Activated CD8-positive, alpha-beta memory T cell treated with anti-CD3 and anti-CD28 coated beads for 48 hours (primary cell): ENCODE measurements at regions not wholly inside any gene's neighbourhood (a gene's known extent, or its start where the extent isn't known, plus 50 kb on each side); places are given as distances from the start of the nearest gene placed in this dataset.
"Not testable (repeated sequence)": the region's sequence is repeated elsewhere in the genome, so short reads cannot be mapped to it uniquely, and the experiment has no call there.

Source experiments
- DNase-seq, 3 experiments: peaks; one replicate each; pipeline ENCODE4 v3.0.0-alpha.2; 2020; ENCODE audit warnings: low read depth in 2 of 3, low spot score in 2 of 3

DNA sequence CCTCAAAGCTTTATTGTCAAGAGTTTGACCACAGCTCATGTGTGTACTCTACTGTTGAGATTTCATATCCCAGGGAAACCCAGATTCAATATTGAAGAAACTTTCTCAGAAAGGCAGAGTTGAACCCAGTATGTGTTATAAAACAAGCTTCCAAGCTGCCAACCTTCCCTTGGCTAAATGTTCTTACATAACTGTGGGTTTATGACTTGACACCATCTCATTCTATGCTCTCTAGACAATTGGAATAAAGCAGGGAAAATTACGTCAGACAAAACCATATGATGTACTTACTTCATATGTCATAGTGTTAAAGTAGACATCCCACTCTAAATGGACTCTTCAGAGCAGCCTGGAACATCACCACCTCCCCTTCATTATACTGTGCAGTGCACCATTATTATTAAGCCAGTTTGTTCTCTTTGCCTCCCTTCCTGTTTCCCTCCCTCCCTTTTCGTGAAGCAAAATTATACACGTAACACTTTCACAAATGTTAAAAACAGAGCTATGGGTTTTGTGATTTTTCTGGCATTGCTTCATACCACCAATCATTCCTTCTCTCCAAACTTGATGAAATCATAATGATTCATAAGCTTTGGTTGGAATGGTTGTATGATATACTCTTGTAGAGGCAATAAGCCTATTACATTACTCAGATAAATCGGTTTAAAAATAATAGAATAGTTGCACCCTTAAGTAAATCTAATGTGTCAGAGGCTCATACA lies 507.2 kb downstream of the LTN1 start:
- no peak for DNase-seq

DNA sequence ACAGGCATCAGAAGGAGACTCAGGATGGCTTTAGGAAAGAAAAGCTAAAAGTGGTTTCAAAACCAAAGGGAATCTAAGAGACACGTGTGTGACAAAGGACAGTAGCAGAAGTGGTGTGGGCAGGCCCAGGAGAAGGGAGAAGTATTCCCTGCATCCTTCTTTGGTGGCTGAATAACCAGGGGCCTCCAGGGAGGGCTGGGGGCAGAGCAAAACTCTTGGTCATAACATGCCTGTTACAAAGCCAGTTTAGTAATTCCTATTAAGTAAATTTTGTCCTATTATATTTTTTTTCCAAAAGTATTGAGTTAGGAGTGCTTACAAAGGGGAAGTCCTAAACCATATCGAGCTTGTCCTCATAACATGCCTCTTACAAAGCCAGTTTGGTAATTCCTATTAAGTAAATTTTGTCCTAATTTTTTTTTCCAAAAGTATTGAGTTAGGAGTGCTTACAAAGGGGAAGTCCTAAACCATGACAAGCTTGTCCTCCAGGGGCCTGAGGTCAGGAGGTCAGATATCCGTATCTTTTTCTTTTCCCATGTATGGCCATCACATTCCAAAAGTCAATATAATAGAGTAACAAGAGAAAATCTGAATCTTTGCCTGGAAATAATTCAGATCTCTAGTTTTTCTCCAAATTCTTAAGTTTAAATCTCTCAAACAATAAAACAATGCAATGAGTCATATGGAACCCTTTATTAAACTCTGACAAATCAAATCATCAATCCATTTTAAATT lies 509.2 kb downstream of the LTN1 start:
- DNase-seq, result no peak

DNA sequence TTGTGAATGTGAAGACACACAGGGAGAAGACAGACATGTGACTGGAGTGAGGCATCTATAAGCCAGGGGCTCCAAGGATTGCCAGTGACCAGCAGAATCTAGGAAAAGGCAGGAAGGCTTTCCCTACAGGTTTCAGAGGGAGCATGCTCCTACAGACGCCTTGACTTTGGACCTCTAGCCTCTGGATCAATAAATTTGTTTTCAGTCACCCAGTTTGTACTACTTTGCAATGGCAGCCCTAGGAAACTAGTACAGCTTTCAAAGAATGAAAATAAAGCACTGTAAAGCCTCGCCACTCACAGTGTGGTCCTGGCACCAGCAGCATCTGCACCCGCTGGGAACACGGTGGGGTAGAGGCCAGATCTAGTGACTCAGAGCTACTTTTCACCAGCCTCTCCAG lies 510.0 kb downstream of the LTN1 start:
- DNase-seq, result no peak

DNA sequence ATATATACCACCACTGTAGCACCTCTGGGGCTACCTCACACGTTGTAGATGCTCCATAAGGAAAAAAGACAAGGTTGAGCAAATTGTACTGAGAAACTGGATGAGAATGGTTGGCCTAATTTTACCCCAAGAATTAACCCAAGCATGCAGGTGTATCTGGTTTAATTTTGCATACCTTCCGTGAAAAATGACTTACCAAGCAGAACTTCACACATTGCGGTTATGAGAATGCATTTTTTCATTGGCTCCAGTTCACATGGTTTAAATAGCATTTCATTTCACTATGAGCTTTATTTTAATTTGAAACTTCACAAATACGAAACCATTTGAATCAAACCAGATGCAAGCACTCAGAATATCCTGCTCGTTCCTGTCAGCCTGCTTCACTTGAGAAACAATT lies 512.2 kb downstream of the LTN1 start:
- DNase-seq, result no peak

DNA sequence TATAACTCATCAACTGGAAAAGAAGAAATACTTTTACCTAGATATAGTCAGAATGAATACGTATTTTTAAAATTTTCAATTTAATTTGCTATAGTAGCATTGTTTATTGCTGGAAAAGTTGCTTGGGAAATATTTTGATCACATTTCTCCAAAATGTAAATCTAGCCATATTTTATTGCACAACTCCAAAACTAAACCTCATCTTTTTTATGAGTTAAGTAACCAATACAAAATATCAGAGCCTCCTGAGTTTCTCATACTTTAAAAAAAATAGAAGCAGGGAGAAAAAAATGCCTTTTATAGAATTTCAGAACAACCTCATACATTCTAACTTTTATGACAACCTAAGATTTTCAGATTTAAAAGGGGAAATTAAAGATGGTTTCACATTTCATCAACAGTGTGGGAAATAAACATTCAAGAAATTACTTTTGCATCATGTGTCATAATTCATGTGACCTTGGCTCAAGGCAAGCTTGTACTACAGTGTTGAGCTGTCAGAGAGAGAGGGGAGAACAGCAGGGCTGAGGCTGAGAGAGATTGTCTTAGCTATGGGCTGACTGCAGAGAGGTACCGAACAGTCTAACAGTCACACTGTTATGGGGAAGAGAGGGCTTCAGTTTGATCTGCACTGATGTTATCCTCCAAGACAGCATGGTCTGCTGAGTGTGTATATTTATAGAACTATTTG lies 519.0 kb downstream of the LTN1 start:
- no peak for DNase-seq

DNA sequence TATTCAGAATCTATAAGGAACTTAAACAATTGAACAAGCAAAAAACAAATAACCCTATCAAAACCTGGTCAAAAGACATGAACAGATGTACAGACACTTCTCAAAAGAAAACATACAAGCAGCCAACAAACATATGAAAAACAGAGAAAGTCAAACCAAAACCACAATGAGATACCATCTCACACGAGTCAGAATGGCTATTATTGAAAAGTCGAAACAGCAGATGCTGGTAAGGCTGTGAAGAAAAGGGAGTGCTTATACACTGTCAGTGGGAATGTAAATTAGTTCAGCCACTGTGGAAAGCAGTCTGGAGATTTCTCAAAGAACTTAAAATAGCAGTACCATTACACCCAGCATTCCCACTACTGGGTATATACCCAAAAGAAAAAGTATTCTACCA lies 520.1 kb downstream of the LTN1 start:
- DNase-seq, result not testable (repeated sequence)

DNA sequence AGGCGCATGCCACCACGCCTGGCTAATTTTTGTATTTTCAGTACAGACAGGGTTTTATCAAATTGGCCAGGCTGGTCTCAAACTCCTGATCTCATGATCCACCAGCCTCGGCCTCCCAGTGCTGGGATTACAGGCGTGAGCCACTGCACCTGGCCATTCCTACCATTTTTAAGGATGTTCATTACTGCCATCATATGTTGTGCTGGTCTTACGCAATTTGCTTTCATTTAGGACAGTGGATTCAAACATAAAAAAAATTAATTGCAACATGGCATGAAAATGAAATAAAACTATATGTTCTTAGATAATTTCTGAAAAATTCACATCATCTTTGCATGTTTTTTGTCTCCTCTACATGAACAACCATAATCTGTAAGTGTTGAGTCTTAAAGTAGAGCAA lies 527.7 kb downstream of the LTN1 start:
- no peak for DNase-seq

DNA sequence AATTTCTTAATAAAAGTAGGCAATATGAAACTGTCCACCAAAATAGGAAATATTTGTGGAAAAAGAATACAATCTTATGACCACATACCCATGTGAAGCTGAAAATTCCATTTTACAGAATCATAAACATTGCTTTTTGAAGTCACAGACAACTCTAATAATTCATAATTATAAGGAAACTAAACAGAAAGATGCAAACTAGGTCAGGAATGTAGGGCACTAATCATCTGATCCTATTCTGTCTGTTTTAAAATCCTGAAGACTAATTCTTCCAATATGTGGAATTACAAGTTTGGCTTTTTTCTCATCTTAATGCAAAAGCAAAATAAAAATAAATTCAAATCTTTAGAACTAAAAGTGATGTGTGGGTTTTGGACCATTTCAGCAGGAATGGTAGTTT lies 528.6 kb downstream of the LTN1 start:
- DNase-seq, result no peak

DNA sequence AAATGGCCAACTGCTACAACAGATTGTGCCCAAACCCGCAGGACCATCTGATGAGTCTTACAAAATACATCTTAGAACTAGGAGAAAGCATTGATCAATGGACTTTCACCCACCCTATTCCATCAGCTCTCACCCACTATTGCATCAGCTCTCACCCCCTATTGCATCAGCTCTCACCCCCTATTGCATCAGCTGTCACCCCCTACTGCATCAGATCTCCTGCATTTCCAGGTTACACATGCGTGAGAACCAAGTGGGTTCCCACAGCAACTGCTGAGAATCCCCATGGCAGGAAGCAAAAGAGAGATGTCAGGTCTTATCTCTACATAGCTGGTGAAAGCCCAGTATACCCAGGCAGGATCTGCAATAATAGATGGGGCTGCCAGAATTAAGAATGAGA lies 533.5 kb downstream of the LTN1 start:
- DNase-seq, result no peak

DNA sequence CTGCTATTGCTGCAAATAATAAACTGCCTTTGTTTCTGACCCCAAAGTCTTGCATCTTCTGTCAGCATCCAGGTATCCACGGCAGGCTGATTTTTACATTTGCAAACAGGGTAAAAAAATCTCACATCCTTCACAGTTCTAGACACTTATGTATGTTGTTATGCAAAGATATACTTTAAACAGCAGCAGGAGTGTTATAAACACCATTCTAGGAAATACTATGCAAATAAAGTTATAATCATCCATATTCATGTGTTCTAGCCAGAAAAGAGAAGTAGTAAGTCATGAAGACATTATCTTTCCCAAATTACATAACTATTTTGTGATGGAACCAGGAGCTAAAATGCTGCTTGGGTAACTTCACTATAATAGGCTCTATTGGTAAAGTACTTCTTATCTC lies 534.2 kb downstream of the LTN1 start:
- no peak for DNase-seq

DNA sequence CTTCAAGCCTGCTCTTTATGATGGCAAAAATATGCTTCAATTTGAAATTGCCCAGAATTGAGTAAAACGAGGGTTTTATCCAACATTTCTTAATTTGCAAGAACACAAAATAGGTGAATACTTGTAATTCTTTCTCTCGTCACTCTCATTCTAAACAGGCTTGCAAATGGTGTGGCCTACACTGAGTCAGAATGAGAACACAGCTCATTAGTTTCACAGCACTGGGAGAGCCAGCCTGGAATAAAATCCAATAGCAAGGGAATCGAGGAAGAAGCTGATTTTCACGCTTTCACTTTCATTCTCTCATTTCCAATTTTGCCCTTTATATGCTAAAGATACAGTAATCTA lies 537.5 kb downstream of the LTN1 start:
- DNase-seq, result no peak

DNA sequence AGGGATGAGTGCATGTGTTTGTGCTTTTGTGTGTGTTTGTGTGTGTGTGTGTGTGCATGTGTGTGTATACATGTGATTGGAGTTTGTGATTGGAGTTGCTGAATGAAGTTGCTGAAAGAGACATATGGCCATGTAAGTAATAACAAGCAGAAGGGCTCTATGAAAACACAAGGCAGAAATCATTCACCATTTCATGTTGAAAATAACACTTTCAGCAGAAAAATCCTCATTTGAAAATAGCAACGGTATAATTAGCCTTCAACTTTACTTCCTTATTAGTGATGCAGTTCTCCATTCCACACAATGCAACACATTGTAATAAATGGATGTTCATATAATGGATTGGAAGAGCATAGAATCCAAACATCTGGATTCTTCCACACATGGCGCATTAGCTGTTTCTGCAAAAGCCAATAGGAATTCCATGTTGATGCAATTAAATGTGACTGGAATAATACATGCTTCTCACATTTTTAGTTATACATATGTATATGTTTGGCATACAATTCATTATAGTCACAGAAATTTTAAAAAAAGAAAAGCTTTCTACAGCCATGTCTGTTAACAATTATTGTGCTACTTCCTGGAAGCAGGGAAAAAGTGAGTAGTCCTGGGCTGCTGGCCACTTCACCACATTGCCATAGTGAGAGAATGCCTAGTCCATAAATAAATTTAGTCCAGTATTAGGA lies 538.0 kb downstream of the LTN1 start:
- DNase-seq, result no peak

DNA sequence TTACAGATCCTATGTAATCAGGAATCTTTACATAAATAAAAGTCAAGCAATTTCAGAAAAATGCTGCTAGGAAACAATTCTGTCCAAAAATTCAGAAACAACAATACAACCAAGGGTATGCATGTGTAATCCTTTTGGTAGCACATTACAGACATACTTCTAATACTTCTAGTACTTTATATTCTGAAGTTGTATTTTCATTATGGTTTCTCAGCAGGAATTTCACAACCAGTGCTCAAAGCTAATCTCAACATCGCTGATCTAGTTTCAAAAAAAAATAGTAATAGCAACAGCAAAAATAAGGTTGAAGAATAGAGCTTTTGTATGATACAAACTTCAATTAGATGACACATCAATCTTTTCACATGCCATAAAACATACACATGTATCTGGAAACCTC lies 545.2 kb downstream of the LTN1 start:
- no peak for DNase-seq

DNA sequence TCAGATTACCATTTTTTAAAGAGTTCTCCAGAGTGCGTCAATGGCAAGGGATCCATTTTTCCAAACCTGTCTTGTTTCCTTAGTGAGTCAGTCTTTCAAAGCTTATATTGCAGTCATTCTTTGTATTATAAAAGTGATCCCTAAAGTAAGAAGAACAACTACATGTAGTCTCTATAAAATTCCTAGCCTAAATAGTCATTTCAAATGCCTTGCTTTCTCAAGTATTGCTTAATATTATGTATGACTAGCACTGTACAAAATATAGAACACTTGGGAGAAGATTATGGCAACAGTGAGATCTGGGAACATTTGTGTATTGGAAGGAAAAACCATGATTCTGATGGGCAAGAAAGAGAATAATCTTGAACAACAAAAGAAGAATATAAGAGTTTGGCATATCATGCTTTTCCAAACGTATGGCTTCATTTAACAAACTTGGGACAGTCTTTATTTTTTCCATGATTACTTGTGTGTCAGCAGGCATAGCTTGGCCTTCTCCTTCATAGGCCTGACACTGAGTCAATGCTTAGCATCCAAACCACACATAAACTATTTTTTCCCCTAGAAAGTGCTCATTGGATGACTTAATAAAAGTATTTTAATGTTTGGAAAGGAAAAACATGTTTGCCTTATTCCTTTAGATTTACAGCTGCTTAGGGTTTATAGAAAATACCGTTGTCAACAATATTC lies 547.4 kb downstream of the LTN1 start:
- DNase-seq, result no peak

DNA sequence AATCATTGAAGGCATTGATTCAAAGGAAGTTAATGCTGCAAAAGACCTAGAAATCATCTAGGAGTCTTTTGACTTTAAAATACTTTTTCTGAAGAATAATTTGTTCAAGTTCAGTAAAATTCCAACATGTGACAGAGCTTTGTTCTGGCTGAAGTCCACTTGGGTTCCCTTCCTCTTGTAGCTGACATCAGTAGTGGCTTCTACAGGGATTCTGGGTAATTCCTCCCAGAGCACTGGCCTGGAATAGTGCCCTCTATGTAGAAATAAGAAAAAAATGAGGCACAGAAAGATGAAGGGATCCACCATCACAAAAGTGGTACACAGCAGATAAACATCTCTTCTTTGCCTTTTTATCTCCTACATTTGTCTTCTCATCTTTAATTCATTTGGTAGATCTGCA lies 548.1 kb downstream of the LTN1 start:
- no peak for DNase-seq

DNA sequence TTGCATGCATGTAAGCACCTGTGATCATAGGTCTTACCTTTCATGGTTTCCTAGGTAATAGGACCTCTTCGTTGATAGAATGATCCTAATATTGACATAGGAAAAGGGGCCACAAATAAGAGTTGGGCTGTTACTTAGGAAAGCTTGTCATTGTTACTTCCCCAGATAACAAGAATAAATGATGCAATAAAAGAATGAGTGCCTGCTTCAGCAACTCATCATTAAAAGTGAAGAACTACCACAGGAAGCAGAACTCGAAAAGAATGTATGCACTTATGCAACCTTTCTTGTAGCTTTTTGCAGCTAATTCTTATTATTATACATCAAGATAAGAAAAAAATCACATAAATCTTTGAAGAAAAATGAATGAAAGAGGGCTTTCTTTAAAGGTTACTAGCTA lies 548.6 kb downstream of the LTN1 start:
- DNase-seq, result no peak

DNA sequence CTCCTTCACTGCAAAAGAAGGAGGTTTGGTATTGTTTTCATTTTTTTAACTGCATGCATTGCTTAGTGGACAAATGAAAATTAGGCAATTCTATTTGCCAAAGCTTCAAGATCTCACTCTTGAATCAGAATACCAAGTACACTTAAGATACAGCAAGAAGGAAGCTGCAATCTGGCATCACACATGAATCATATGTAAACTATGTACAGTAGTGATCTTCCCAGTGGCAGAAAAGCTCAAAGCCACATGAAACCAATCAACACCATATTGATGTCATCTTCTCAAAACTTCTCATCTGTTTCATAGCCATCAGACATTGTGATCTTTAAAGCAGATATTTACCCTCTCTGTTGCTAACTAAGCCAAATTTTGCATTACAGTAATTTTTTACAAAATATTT lies 550.1 kb downstream of the LTN1 start:
- DNase-seq, result no peak

DNA sequence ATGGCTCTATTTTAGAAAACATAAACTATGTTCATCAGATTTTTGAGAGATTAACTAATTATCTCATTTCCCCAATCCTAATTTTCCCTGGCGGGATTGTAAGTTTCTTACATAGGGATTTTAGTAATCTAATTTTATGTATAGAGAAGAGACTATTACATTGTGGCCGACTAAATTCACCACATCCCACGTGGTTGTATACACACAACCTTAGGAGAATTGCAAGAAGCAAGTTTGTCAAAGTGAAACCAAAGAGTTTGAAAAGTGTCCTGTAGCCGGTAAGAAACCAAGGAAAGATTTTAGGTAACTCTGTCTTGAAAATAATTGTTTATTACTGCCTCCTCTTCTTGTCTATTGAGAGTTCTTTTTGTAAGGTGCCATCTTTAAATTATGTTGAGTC lies 550.6 kb downstream of the LTN1 start:
- no peak for DNase-seq

DNA sequence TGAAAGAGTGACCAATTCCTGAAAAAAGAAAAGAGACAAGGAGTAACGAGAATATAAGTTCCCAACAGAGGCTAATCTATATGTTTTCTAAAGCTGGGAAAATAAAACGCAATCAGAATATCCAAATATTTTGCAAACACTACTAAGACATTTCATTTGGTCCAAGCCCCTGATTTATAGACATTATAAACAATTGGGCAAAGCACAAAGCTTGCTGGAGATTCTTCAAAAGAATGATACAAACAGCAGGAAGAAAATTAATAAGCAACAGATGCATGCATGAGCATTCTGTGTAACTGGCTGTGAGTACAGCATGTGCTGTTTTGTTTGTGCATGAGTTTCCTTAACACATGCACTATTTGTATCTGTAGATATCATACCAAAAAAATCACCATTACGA lies 552.9 kb downstream of the LTN1 start:
- DNase-seq, result no peak

DNA sequence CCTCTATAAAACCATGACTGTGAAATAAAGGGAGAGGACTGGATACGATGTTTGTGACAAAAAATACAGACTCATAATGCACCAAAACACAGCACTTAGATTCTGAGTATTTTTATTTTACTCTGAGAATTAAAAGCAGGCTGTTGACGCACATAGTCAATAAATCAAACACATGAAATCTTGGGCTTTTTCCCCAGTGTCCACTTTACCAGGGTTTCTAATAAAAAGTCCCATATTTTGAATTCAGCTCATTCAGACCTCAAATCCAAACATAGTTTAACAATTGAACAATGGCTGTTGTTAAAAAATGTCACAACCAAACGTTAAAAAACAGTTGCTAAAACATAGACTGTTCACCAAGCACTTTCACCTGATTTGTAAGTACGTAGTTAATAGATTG lies 553.4 kb downstream of the LTN1 start:
- DNase-seq, result no peak

DNA sequence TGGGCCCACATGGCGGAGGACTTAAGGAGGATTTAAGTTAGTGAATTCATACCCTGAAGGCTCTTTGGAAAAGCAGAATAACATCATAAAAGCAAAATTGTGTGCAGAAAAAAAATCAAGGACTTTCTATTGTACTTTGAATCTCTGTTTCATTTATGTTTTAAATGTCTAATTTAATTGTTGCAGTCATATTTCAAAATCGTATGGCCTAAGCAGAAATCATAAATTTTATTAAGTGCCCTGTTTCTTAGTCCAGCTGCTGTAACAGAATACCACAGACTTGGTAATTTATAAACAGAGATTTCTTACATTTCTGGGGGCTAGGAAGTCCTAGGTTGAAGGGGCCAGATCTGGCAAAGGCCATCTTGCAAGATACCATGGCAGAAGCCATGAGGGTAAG lies 555.6 kb downstream of the LTN1 start:
- no peak for DNase-seq
